Right forelimb (tissue), 1 donor: ENCODE measurements at regions not wholly inside any gene's neighbourhood (a gene's known extent, or its start where the extent isn't known, plus 50 kb on each side); places are given as distances from the start of the nearest gene placed in this dataset.
"Not testable (repeated sequence)": the region's sequence is repeated elsewhere in the genome, so short reads cannot be mapped to it uniquely, and the experiment has no call there.

Experiments
- DNase-seq: peaks from one replicate; pipeline ENCODE4 v3.0.0-alpha.2; 2018

DNA sequence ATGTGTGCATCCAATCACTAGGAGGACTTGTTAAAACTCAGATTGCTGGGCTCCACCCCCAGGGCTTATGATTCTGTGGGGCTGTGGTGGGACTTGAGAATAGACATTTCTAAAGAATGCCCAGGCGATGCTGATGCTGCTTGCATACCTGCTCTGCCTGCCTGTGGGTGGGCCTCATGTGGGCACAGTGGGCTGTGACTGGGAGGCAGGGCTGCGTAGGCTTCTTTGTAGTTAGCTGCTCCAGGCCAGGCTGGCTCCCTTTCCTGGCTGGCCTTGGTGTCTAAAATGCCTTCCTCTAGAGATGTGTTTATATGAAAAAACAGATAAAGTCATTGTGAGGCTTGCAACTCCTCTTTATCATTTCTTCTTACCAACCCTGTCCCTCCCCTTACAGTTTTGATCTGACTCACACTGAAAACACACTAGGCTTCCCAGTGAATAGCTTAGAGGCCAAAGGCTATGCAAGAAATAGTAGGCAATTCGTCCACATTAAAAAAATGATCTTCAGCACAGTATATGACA lies 495.5 kb upstream of the MAP3K7 start:
- no peak for DNase-seq

DNA sequence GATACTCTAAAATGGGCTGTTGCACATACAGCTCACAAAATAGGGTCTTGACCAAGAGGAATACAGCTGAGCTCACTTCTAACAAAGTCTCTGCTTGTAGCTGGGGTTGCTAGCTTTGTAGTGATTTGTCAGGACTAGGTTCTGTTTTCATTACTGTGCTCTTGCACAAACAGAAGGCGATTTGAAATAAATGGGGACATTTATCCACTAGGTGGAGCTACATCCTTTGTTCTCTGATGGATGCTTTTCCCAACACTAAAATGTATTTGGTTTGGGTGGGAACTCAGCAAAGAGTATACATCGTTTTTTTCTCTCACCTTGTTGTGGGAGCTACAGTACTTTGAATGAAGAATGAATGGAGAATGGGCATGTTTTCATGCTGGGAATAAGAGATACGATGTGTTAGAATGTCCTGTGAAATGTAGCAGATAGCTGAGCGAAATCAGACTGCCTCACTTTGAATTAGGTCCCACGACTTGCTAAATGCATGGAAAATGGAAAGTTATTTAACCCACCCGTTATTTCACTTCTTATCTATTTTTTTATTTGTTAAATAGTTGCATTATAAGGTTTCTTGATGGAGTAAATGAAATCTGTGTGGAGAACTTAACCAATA lies 494.7 kb upstream of the MAP3K7 start:
- DNase-seq = no peak

DNA sequence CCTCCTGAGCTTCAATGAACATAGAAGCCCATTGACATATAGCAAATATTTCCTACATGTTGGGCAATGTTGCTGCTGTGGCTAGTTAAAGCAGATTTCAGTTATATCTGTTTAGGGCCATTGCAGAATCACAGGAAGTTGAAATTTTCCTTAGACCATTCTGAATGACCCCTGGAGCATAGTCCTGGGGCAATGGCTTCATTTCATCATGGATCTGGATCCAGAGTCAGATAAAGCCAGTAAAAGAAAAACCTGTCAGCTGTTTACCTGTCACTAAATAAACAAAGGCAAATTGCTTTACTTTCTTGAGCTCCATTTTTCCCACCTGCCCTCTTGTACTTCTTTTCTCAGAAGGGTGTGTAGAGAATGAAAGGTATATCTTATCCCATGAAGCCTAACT lies 494.0 kb upstream of the MAP3K7 start:
- no peak for DNase-seq

DNA sequence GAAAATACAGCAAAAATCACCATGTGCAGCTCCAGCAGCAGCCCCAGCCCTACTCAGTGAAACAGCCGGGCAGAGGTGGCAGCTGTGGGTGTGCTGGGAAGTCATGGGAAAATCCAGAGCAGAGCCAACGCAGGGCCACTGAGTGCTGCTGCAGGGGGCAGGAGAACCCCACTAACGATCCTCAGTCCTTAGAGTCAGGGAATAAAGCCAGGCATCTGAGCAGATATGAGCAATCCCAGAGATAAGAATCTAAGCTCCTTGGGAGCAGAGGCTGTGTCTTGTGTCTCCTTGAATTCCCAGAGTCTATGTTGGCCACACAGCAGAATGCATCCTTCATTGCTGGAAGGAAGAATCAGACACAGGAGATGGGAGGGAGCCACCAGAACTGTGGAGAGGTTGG lies 493.1 kb upstream of the MAP3K7 start:
- no peak for DNase-seq

DNA sequence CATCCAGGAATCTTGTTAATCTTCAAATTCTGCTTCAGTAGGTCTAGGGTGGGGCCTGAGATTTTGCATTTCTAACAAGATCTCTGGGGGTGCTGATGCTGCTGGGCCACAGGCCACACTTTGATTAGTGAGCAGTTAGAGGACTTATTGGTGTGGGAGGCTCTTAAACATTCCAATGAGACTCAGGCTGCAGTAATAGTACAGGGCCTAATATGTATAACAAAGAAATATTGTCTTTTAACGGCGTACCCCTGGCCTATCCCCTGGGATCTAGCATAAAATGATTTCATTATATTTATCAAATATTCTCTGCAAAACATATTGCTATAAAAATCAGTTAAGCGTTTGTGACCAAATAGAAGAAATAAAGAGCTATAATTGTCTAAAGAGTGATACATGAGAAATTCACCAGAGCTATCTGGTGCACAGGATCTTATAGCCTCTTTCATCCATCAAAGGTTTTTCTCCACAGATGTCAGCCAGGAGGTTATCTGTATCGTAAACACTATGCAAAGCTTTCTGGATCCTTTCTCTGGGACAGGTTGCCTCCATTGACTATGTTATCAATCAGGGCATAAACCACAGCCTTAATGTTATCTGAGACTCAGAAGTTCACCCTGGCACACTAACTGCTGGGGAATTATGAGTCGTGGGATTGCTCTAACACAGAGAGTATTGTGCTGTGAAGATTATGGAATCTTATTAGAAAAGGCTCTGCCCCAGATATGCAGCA lies 488.5 kb upstream of the MAP3K7 start:
- DNase-seq = no peak

DNA sequence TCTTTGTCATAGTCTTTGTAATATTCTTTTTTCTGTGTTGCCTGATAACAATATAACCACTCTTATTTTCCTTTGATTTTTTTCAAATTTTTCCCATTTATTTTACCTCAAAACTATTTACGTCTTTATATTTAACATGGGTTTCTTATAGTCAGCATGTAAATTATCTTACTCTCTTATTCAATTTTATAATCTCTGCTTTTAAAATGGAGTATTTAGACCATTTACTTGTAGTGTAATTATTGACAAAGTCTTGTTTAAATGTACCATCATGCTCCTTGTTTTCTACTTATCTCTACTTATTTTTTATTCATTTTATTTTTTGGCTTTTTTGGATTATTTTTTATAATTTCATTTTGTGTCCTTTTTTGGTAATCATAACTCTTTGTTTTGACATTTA lies 476.5 kb upstream of the MAP3K7 start:
- DNase-seq = no peak

DNA sequence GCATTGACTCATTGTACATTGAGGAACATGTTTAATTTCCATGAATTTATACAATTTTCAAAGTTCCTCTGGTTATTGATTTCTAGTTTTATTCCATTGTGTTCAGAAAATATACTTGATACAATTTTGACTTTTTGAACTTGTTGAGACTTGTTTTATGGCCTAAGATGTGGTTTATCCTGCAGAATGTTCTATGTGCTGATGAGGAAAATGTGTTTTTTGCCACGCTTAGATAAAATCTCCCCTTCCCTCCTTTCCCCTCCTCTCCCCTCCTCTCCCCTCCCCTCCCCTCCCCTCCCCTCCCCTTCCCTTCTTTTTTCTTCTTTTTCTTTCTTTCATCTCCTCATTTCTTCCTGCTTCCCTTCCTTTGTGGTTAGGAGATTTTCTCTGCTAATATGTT lies 470.8 kb upstream of the MAP3K7 start:
- no peak for DNase-seq

DNA sequence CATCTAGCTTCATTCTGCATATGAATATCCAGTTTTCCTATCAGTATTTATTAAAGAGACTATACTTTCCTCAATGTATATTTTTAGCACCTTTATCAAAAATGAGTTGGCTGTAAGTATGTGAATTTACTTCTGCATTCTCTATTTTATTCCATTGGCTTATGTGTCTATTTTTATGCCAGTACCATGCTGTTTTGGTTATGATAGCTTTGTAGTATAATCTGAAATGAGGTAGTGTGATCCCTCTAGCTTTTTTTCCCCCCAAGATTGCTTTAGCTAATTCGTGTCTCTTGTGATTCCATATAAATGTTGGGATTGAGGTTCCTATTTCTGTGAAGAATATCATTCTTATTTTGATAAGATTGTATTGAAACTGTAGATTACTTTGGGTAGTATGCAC lies 469.1 kb upstream of the MAP3K7 start:
- no peak for DNase-seq

DNA sequence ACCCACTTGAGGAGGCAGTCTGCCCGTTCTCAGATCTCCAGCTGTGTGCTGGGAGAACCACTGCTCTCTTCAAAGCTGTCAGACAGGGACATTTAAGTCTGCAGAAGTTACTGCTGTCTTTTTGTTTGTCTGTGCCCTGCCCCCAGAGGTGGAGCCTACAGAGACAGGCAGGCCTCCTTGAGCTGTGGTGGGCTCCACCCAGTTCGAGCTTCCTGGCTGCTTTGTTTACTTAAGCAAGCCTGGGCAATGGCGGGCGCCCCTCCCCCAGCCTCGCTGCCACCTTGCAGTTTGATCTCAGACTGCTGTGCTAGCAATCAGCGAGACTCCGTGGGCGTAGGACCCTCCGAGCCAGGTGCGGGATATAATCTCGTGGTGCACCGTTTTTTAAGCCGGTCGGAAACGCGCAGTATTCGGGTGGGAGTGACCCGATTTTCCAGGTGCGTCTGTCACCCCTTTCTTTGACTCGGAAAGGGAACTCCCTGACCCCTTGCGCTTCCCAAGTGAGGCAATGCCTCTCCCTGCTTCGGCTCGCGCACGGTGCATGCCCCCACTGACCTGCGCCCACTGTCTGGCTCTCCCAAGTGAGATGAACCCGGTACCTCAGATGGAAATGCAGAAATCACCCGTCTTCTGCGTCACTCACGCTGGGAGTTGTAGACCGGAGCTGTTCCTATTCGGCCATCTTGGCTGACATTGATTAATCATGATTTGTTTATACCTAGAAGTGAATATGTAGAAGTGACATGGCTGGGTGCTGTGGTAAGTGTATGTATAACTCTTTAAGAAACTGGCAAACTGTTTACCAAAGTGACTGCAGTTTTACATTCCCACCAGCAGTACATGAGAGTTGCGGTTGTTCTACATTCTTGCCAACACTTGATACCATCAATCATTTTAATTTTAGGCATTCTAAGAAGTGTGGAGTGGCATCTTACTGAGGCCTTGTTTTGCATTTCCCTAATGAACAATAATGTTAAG lies 465.9 kb upstream of the MAP3K7 start:
- not testable (repeated sequence) for DNase-seq

DNA sequence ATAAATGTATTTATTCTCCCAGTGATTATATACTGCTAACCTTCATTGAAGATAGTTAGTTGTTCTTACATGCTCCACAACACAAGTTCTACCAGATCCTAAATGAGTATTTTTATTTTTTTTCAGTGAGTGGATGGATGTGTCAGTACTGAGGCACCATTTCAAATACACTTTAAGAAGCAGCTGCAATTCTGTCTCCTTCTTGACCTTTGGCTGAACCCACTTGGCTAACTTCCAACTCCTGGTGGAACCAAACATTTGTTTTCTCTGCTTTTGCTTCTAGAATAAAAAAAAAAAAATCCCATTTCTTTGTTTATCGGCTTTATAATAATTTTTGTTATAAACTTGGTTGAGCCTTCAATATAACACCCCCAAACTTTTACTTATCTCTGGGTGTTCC lies 458.3 kb upstream of the MAP3K7 start:
- no peak for DNase-seq

DNA sequence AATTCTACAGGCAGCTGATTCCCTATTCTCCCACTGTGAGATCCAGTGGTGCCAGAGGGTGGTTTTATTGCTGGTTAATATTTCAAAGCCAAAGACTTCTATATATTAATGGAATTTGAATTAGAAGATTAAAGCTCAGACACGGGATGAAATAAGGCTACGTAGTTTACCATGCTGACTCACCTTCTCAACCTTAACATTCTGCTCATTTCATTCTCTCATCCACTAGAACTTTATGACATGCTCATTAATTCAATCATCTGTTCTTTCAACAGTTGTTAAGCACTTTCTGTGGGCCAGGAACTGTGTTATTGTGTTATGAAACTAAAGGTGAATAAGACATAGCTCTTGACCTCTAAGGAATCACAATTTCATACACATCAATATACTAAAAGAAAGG lies 456.9 kb upstream of the MAP3K7 start:
- no peak for DNase-seq

DNA sequence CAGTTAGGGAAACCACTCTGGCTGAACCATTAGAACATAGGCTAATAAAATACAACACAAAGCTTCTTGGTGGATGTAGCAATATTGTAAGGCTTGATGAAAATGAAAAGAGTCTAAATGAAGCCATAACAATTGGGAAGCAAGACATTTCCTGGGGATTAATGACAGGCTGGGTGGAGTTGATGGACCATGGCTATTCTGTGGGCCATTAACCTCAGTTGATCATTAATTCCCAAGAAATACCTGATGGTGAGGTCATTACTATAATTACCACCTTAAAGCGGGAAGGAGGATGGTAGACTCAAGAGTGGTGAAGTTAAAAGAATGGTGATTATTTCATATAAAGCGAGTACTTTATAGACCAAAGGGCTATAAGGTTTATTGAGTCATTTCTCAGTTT lies 455.8 kb upstream of the MAP3K7 start:
- DNase-seq = no peak

DNA sequence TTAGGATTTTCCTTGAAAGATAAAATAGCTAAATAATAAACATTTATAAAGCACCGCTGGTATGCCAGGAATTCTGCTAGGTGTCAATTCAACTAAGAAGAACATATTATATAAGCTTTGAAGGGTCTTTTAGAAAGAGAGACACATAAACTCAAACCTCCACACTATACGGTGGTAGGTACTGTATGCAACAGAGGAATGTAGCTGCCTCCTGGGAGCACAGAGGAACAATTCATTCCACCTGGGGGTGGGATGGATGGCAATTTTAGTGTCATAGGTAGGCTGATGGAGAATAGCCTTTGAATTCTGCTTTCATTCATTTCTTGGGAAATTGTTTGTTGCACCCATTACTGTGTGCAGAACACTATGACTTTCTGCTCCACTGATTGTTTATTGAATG lies 447.1 kb upstream of the MAP3K7 start:
- DNase-seq = no peak

DNA sequence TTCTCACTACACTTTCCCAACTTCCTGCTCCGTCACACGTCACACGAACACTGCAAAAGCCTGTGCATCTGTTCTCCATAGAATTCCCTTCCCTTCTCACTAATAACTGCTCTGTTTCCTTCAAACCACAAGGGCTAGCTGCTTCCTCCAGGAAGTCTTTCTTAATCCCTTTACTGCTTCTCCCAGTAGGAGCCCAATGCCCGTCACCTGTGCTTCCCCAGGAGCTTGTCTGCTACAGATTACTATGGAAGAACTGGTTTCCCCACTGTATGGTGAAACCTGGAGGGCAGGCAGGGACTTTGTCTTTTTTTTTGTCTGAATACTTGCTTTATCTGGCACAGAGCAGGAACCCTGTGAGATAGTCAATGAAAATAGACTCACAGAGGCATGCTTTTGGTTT lies 444.7 kb upstream of the MAP3K7 start:
- DNase-seq = no peak

DNA sequence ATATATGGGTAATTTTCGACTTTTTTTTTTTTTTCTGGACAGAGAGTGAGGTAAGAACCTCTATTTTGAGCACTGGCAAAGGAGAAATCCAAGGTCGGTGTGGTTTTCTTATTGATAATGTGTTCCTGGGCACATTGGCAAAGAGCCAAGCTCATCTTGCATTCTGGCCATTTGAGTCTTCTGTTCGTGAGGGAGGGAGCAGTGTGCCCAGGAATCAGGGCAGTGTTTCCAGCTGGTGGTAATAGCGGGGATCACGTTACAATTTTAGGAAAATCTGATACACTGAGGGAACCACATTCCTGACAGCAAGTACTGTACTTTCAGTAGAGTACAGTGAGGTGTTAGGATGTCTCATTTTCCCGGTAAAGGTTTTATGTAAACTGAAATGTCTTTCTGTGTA lies 442.3 kb upstream of the MAP3K7 start:
- DNase-seq = no peak

DNA sequence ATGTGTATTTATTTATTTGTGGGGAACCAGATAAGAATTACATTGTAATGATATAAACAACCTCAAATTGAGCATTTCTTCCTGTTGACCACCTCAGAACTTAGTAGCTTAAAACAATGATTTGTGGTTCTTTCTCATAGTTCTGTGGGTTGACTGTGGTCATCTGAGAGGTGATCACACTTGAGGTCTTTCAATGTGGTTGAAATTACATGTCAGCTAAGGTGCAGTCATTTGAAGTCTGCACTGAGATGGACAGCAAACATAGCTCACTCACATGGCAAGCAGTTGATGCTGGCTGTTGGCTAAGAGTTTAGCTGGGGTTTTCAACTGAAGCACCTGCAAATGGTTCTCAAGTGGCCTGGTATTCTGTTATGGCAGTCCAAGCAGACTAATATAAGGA lies 436.7 kb upstream of the MAP3K7 start:
- no peak for DNase-seq

DNA sequence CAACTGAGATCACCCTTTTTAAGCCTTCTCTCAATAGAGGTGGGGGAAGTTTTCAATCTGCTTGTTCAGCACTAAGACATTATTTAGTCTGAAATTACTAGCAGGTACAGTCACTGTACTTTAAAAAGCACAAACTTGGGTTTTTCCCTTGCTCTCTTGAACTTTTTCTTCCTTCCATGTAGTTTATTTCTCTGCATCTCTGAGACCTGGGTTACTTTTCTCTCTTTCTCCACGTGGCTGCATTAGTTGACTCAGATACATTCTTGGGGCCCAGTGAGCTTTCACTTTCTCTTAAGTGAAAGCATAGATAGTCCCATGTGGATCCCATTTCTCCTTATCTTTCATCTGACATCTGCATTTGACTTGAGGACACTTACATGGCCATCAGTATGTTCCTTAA lies 433.9 kb upstream of the MAP3K7 start:
- DNase-seq = no peak

DNA sequence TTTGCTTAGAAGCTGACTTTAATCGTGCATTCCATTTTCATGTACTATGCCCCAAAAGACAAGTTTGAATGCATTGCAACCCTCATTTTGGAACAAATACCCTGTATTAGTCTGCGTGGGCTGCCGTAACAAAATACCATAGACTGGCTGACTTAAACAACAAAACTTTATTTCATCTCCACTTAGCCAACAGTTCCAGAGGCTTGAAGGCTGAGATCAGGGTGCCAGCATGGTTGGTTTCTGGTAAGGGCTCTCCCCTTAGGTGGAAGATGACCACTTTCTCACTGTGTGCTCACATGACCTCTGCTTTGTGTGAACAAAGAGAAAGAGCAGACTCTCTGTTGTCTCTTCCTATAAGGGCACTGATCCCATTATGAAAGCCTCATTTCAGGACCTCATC lies 431.7 kb upstream of the MAP3K7 start:
- no peak for DNase-seq

DNA sequence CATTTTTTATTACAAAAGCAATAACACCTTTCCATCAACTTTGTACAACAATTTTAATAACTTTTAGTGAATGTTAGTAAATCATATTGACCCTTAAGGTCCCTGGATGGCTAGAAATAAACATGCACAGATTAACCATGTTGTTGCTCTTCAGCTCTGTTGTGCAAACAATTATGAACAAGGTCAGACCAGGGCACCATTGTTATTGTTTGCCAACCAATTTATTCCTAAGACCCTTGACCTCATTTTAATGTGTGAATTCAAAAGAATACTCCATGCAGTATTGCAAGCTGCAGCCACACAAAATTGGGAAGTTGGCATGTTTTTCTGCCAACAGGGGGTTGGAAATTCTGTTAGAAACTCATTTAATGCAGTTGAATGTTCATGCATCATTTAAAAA lies 426.6 kb upstream of the MAP3K7 start:
- DNase-seq = no peak

DNA sequence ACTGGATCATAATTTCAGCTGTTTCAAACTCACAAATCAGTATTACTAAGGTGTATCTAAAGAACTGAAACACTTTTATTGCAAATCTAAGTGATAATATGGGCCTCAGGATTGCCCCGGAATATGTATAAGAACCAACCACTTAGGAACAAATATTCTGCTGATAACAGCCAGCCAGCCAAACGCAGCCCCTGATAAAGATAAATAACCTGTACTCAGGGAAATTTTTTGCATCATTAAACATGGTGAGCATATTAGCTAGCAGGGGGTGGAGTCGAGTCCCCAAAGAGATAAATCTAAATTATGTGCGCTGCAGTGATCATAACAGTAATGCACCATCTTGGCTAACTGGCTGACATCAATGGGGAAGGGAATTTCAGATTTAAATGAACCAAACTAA lies 410.2 kb upstream of the MAP3K7 start:
- no peak for DNase-seq

DNA sequence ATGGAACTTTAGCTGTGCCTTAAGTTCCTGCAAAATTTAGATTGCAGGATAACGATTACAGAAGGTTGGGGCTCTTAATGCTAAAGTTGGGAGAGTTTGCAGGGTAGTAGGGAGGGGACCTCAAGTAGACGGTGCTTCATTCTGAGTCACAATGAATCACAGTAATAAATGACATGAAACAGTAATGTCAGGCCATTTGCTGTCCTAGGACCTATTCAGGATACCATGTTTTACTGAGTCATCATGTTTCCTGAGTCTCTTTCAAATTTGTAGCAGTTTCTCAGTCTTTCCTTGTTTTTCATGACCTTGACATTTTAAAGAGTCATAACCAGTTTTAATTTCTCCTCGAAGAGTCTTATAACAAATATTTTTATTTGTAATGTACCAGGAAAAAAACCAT lies 406.9 kb upstream of the MAP3K7 start:
- no peak for DNase-seq

DNA sequence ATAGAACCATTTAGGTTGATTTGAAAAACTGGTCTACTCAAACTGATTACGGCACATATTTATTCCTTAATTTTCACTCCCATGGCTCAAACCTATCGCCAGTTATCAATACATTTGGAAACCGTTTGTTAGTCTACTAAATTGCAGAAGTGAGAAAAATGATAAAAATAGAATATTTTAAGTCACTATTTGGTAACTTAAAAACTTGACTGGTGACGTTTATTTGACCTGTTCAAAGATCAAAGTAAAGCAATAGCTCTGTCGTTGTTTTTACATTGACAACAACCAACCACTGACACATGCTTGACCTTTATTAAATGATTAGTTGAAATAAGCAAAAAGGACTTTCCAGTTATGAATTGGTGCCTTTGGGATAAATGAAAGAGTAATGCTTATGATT lies 402.9 kb upstream of the MAP3K7 start:
- no peak for DNase-seq

DNA sequence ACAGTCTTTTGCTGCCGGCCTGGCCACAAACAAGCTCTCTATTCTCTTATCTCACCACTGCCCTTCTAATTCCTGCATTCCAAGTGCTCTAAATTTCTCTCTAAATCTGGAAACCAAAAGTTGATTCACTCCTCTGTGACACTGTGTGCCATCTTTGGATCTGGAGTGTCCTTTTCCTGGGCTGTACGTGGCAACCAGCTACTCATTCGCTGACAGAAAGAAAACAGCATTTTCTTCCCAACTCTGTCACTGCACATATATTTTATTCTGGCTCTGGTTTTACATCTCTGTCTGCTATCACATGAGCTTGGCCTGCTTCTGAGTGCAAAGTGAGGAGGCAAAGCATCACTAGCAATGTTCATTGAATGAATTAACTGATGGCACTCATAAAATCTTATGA lies 397.2 kb upstream of the MAP3K7 start:
- no peak for DNase-seq

DNA sequence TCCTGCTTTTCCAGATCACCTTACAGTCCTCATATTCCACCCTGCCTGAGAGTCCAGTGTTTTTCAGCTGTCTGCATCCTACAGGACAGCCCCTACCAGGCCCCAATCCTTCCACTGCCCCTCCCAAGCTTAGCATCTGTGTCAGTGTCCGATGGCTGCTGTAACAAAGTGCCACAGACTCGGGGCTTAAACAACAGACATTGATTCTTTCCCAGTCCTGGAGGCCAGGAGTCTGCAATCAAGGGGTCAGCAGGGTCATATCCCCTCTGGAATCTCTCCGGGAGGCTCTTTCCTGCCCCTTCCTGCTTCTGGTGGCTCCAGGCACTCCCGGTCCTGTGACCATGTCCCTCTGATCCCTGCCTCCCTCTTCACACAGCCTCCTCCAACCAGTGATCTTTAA lies 396.6 kb upstream of the MAP3K7 start:
- DNase-seq = no peak
